Epithelial cell of proximal tubule (primary cell): ENCODE measurements at regions not wholly inside any gene's neighbourhood (a gene's known extent, or its start where the extent isn't known, plus 50 kb on each side); places are given as distances from the start of the nearest gene placed in this dataset.

Source experiments
- DNase-seq: peaks from one replicate; pipeline ENCODE4 v3.0.0-alpha.2; 2011; ENCODE audit warnings: low read depth
- H3K4me3 ChIP-seq: 2 replicates; pipeline ENCODE4 v1.5.1; 2011; ENCODE audit warnings: low read depth, mild to moderate bottlenecking, low read length
- TF ChIP-seq, protein P1 (sequence below): conservative IDR thresholded peaks from 2 replicates; pipeline ENCODE4 v1.5.1; 2012; ENCODE audit warnings: low read depth, mild to moderate bottlenecking, low read length

DNA sequence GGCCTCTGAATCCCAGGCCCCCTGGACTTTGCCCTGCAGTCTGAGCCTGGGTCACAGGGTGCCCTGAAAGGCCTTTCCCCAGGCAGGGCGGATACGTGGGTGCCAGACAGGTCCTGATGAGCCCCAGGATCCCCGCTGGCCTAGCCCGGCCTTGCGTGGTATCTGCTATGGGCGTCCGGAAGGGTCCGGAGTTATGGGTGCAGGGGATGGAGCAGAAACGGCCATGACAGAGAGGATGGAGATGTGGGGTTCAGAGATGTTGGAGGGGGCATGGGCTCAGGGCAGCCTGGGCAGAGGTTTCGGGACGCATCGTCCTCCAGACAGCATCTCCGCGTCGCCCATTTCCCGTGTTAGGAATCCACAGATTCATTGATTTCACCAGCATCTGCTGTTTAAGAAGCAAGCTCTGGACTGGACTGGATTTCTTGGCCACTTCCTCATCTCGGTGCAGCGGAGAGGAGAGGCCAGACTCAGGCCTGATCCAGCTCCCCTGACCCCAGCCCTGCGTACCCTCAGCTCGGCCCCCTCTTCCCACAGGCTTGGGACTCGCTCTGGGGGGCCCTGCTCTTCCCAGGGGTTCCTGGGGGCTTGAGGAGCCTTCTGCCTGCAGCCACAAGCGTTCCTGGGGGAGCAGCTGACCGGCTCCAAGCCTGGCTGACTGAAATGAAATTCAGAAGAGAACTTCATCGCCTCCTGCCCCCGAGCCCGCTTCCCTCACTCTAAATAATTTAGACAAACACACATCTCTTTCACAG is 86.9 kb upstream of the ADRA2C start:
- no peak for DNase-seq
- TF ChIP-seq, protein P1, sequence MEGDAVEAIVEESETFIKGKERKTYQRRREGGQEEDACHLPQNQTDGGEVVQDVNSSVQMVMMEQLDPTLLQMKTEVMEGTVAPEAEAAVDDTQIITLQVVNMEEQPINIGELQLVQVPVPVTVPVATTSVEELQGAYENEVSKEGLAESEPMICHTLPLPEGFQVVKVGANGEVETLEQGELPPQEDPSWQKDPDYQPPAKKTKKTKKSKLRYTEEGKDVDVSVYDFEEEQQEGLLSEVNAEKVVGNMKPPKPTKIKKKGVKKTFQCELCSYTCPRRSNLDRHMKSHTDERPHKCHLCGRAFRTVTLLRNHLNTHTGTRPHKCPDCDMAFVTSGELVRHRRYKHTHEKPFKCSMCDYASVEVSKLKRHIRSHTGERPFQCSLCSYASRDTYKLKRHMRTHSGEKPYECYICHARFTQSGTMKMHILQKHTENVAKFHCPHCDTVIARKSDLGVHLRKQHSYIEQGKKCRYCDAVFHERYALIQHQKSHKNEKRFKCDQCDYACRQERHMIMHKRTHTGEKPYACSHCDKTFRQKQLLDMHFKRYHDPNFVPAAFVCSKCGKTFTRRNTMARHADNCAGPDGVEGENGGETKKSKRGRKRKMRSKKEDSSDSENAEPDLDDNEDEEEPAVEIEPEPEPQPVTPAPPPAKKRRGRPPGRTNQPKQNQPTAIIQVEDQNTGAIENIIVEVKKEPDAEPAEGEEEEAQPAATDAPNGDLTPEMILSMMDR = no peak
- no peak overlapping the region for H3K4me3 ChIP-seq

DNA sequence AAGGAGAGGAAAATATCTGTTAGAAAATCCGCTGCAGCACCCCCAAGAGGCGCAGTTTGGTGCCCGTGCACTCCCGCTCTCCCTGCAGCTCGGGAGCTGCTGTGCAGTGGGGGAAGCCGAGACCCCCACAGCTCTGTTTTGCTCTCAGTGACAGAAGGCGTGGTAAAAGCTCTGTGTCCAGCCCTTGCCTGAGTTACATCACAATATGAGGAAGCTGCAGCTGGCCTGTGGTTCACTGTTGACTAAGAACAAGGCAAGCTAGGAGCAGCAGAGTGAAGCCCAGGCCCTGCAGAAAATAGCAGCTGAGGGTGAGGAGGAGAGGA is 88.5 kb upstream of the ADRA2C start:
- H3K4me3 ChIP-seq = no peak overlapping the region
- TF ChIP-seq, protein P1 = no peak

DNA sequence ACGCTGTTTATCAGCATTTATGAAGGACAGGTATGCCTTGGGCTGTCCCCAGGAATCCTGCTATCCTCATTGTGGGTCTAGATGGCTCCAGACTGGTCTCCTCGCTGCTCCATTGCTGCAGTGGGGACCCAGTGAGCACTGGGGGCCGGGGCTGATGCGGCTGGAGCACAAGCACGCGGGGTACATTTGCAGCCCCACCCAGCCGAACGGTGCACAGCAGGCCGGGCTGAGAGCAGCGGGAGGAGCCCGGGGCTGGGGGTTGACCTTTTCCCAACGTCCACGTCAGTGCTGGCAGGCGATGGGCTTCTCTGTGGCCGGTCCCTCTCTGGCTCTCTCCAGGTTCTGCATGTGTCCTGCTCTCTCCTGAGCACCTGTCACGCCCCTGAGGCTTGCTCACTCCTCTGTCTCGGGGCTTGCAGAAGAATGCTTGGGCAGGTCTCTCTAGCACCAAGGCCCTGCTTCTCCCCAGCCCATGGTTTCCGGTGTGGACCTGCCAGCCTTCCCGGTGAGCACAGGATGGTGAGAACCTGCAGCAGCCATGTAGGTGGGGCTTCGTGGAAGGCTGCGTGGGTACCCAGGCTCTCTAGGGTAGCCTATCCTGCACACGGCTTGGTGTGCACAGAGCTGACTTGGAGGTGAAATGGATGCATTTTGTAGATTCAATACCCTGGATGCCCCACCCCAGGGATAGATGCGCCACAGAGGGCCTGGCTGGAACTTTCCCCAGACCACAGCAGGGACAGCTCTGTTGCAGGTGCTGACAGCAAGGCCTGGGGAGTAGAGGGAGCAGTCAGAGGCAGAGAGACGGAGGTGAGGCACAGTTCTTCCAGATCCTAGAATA is 89.1 kb upstream of the ADRA2C start:
- DNase-seq = no peak
- TF ChIP-seq, protein P1 = no peak
- no peak overlapping the region for H3K4me3 ChIP-seq

More for the DNA sequence above, 88.5 kb upstream of the ADRA2C start:
- no peak for DNase-seq

DNA sequence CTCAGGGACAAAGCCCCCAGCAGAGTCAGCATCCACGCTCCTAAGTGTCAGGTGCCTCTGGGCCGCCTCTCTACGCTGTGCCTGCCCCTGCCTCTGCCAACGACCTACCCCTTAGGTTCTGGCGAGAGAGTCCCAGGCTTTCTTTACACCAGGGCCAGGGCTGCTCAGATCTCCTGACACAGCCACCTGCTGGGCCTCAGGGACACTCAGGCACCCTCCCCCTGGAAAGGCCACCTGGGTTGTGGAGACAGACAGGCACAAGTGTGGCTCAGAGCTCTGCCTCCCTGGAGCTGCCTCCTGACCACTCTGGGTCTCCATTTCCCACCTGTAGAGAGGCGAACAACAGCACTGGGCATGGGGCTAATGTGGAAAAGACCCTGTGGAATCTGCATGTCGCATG is 90.0 kb upstream of the ADRA2C start:
- DNase-seq = no peak
- TF ChIP-seq, protein P1 = no peak
- H3K4me3 ChIP-seq = no peak overlapping the region

DNA sequence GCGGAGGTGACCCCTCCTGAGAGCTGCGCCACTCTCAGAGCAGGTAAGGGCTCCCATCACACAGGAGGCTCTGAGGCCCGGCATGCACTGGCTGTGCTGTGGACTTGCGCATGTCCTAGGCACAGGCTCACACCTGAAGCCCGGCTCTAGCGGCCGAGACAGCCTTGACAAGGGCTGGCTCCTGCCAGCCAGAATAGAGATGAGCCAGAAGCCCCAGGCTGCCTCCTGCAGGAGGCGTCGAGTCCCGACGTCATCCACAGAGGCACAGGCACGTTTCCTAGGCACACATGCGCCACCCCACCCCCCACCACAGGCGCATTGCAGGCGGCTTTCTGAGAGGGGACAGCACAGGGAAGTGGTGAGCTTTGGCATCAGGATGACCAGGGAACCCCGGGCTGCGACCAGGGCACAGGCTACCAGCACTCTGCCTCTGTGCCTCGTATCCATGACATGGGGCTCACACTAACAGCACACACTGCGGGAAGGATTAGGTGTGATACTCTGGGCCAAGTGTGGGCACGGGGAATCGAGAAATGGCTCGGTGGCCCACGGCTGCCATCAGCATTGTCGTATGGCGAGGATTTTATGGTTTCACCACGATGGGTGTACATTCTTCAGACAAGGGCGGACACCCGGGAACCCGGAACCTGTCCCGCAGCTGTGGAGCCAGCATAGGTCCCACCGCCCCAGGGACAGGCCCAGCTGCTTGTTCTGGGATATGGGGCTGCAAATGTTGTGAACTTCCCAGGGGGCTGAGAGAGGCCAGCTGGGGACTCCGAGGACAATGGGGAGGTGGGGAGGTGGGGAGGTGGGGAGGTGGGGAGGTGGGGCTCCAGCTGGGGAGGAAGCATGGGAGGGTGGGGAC is 90.7 kb upstream of the ADRA2C start:
- DNase-seq = no peak
- TF ChIP-seq, protein P1 = no peak
- no peak overlapping the region for H3K4me3 ChIP-seq

DNA sequence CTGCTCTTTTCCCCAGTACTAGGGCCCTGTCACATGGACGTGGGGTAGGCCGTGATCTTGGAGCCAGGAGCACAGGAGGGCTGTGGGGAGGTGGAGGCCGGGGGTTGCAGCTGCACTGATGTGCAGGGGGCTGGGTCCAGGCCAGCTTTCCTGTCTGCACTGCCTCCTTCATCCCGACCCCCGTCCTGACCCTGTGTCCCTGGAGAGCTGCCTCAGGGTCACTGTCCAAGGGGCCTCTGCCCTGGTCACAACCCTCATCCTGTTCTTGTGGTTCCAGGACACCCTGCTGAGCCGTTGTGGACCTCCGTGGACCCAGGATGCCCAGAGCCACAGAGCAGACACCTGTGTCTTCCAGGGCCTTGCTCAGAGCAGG is 91.7 kb upstream of the ADRA2C start:
- no peak for DNase-seq
- H3K4me3 ChIP-seq = no peak overlapping the region
- TF ChIP-seq, protein P1 = no peak
